ENCODE measurements at regions not wholly inside any gene's neighbourhood (a gene's known extent, or its start where the extent isn't known, plus 50 kb on each side); places are given as distances from the start of the nearest gene placed in this dataset.

DNA sequence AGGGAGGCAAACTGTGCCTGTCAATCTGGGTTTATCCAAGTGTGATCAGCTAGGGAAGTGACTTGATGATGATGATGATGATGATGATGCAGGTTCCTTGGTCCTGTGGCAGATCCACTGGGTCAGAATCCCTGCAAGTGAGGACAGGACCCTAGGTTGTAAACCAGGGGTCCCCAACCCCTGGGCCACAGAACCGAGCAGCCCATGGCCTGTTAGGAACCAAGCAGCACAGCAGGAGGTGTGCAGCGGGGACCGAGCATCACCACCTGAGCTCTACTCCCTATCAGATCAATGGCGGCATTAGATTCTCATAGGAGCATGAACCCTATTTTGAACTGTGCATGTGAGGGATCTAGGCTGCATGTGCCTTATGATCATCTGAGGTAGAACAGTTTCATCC lies 144.7 kb upstream of the PDE1C start:
- no TSS peak for BruUV-seq (replicated peaks)

DNA sequence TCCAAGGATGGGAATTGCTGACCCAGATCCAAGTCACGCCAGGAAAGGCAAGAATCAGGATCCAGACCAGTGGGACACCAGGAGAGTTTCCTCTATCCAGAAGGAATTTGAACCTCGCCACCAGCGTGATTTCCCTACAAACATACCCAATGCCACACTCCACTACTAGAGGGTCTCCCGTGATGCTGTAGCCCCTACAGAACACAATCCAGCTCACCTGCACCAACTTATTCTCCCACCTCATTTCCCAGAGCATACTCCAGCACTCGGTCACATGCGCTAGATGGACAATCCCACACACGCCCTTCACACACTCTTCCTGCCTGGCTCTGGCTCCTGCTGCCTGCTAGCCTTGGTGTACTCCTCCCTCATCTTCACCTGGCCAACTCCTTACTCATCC lies 142.1 kb upstream of the PDE1C start:
- intact Hi-C loops (cut with micrococcal nuclease) = no loop called here
- CTCF ChIA-PET = interaction anchor here (3.2 kb wide), 1 partner anchor 267 kb away, joined by 47 read pairs; no protein-coding TSS in a partner anchor

More for the DNA sequence above, 144.7 kb upstream of the PDE1C start:
- TF ChIP-seq SP1 (IDR thresholded peaks at IDR 0.05; ENCODE audit: low read depth) = no peak
- no peak for TF ChIP-seq CBX3 (IDR thresholded peaks at IDR 0.05; ENCODE audit: low read depth)
- no peak for TF ChIP-seq EZH2phosphoT487 (IDR thresholded peaks at IDR 0.05; ENCODE audit: borderline replicate concordance)
- ATAC-seq = no peak
- ChIA-PET POLR2A (no interaction called here), CTCF (no interaction called here), RAD21 (ENCODE audit: low non-redundant PET in 1 of 2, low total read pairs in 2 of 2, uncharacterized antibody in 2 of 2, unreplicated experiment in 2 of 2) (no interaction called here)
- H3K4me2 ChIP-seq (ENCODE audit: low read length) = no peak overlapping the region
- no peaks in the 10 kb centered on the region for H3K4me1 ChIP-seq (ENCODE audit: control insufficient read depth in 1 of 2, insufficient read depth in 2 of 2, low read length in 2 of 2)
- H3K9me2 ChIP-seq (ENCODE audit: insufficient read depth) = no peaks in the 10 kb centered on the region
- no peak overlapping the region for H3K4me3 ChIP-seq (replicated peaks in 1 of 2; ENCODE audit: low read depth in 1 of 2, low read length in 2 of 2)
- DNase-seq (ENCODE audit: low read depth, low spot score) = no peak
- H3K9me3 ChIP-seq (ENCODE audit: control insufficient read depth in 1 of 2, insufficient read depth in 1 of 2, low read depth in 1 of 2, low read length in 2 of 2) = no peaks in the 10 kb centered on the region
- intact Hi-C loops (cut with micrococcal nuclease) = no loop called here
- H3K27me3 ChIP-seq (ENCODE audit: insufficient read depth, low read length) = peaks cover 55% of the 10 kb centered on the region
- H2AFZ ChIP-seq (ENCODE audit: low read depth, low read length, poor library complexity, severe bottlenecking) = no peak overlapping the region
- H3K27ac ChIP-seq (ENCODE audit: low read depth, low read length) = no peak overlapping the region
- no peaks in the 10 kb centered on the region for H3K36me3 ChIP-seq (ENCODE audit: control insufficient read depth in 1 of 2, insufficient read depth in 2 of 2, low read length in 2 of 2)
- no peak overlapping the region for H3K9ac ChIP-seq (ENCODE audit: low read length)
- no peaks in the 10 kb centered on the region for H3K79me2 ChIP-seq (ENCODE audit: insufficient read depth, low read length)
- no peaks in the 10 kb centered on the region for H4K20me1 ChIP-seq (ENCODE audit: insufficient read depth)

More for the DNA sequence above, 142.1 kb upstream of the PDE1C start:
- Histone ChIP-seq H3K36me3 (ENCODE audit: control insufficient read depth in 1 of 2, insufficient read depth in 2 of 2, low read length in 2 of 2) (no peaks in the 10 kb centered on the region), H4K20me1 (ENCODE audit: insufficient read depth) (no peaks in the 10 kb centered on the region), H3K9me2 (ENCODE audit: insufficient read depth) (no peaks in the 10 kb centered on the region), H3K4me3 (replicated peaks in 1 of 2; ENCODE audit: low read depth in 1 of 2, low read length in 2 of 2) (no peak overlapping the region), H3K9ac (ENCODE audit: low read length) (no peak overlapping the region), H3K4me1 (ENCODE audit: control insufficient read depth in 1 of 2, insufficient read depth in 2 of 2, low read length in 2 of 2) (no peaks in the 10 kb centered on the region), H3K9me3 (ENCODE audit: control insufficient read depth in 1 of 2, insufficient read depth in 1 of 2, low read depth in 1 of 2, low read length in 2 of 2) (no peaks in the 10 kb centered on the region), H3K27ac (ENCODE audit: low read depth, low read length) (no peak overlapping the region), H2AFZ (ENCODE audit: low read depth, low read length, poor library complexity, severe bottlenecking) (no peak overlapping the region), H3K27me3 (ENCODE audit: insufficient read depth, low read length) (peaks cover 54% of the 10 kb centered on the region), H3K4me2 (ENCODE audit: low read length) (no peak overlapping the region), H3K79me2 (ENCODE audit: insufficient read depth, low read length) (no peaks in the 10 kb centered on the region)
- ChIA-PET RAD21 (ENCODE audit: low non-redundant PET in 1 of 2, low total read pairs in 2 of 2, uncharacterized antibody in 2 of 2, unreplicated experiment in 2 of 2) (no interaction called here), POLR2A (no interaction called here)
- ATAC-seq (no peak), DNase-seq (ENCODE audit: low read depth, low spot score) (no peak)
- BruUV-seq (replicated peaks) = no TSS peak
- TF ChIP-seq SRF (IDR thresholded peaks at IDR 0.05; ENCODE audit: low read depth) (no peak), SIN3A (IDR thresholded peaks at IDR 0.05; ENCODE audit: low read depth) (no peak), YY1 (IDR thresholded peaks at IDR 0.05; ENCODE audit: extremely low read depth, insufficient replicate concordance, low read depth, low read length) (no peak), SP1 (IDR thresholded peaks at IDR 0.05; ENCODE audit: low read depth) (no peak), RAD21 (IDR thresholded peaks at IDR 0.05; ENCODE audit: low read depth) (no peak), ELF1 (IDR thresholded peaks at IDR 0.05; ENCODE audit: borderline replicate concordance, low read depth) (no peak), POLR2A (IDR thresholded peaks at IDR 0.05; ENCODE audit: borderline replicate concordance, extremely low read depth, insufficient read depth, insufficient read length) (no peak), CBX3 (IDR thresholded peaks at IDR 0.05; ENCODE audit: low read depth) (no peak), ZBTB33 (IDR thresholded peaks at IDR 0.05; ENCODE audit: extremely low read depth, insufficient replicate concordance, low read length) (no peak), ZFX (IDR thresholded peaks at IDR 0.05) (no peak), TCF7L2 (IDR thresholded peaks at IDR 0.05; ENCODE audit: borderline replicate concordance, extremely low read depth, insufficient read depth, insufficient read length) (no peak), EZH2phosphoT487 (IDR thresholded peaks at IDR 0.05; ENCODE audit: borderline replicate concordance) (no peak)

Measured in HCT116 (cell line).